Neural cell (in vitro differentiated cells): ENCODE measurements at regions not wholly inside any gene's neighbourhood (a gene's known extent, or its start where the extent isn't known, plus 50 kb on each side); places are given as distances from the start of the nearest gene placed in this dataset.

ENCODE experiments used
- H2AFZ ChIP-seq: fragments of 200-600, 300-800 bp; sonication (generic), shearing (Covaris generic); 2 replicates; pipeline ENCODE4 v1.6.0; 2014; ENCODE audit warnings: low read depth, mild to moderate bottlenecking, antibody characterized with exemption, low read length, moderate library complexity
- H3F3A ChIP-seq: fragments of 200-600 bp; shearing (Covaris generic); 2 replicates; pipeline ENCODE4 v1.6.1; 2016; ENCODE audit warnings: mild to moderate bottlenecking, moderate library complexity, mixed read lengths, antibody characterized with exemption, low read length; ENCODE audit not compliant: insufficient read depth, poor library complexity, severe bottlenecking
- H3K27ac ChIP-seq: fragments of 200-600, 300-800 bp; sonication (generic), shearing (Covaris generic); 2 replicates; pipeline ENCODE4 v1.5.1; 2014; ENCODE audit warnings: mild to moderate bottlenecking, low read length, moderate library complexity
- H3K27me3 ChIP-seq: fragments of 300-800, 200-600 bp; sonication (generic), shearing (Covaris generic); 2 replicates; pipeline ENCODE4 v1.6.0; 2014; ENCODE audit warnings: mild to moderate bottlenecking, low read depth, low read length, moderate library complexity; ENCODE audit not compliant: insufficient read depth
- H3K36me3 ChIP-seq: fragments of 300-800, 200-600 bp; sonication (generic), shearing (Covaris generic); 2 replicates; pipeline ENCODE4 v1.5.1; 2014; ENCODE audit warnings: mild to moderate bottlenecking, antibody characterized with exemption, low read length, moderate library complexity; ENCODE audit not compliant: insufficient read depth
- H3K4me2 ChIP-seq: fragments of 300-800, 200-600 bp; sonication (generic), shearing (Covaris generic); 2 replicates; pipeline ENCODE4 v1.6.0; 2014; ENCODE audit warnings: mild to moderate bottlenecking, low read length
- H3K4me3 ChIP-seq: fragments of 300-800, 200-600 bp; sonication (generic), shearing (Covaris generic); 2 replicates; pipeline ENCODE4 v1.5.1; 2014; ENCODE audit warnings: mild to moderate bottlenecking, low read length, moderate library complexity
- H3K79me2 ChIP-seq: fragments of 200-600 bp; shearing (Covaris generic); replicated peaks from 2 replicates; pipeline ENCODE4 v1.6.0; 2014; ENCODE audit warnings: mild to moderate bottlenecking, low read length, moderate library complexity; ENCODE audit not compliant: insufficient read depth
- H3K9ac ChIP-seq: fragments of 300-800, 200-600 bp; sonication (generic), shearing (Covaris generic); 2 replicates; pipeline ENCODE4 v1.6.1; 2016; ENCODE audit warnings: mild to moderate bottlenecking, low read length, mixed read lengths
- H3K9me2 ChIP-seq: fragments of 200-600 bp; shearing (Covaris generic); 2 replicates; pipeline ENCODE4 v1.6.1; 2016; ENCODE audit warnings: mild to moderate bottlenecking, low read length, mixed read lengths; ENCODE audit not compliant: insufficient read depth
- H3K9me3 ChIP-seq: fragments of 200-600, 300-800 bp; sonication (generic), shearing (Covaris generic); 2 replicates; pipeline ENCODE4 v1.6.1; 2016; ENCODE audit warnings: mild to moderate bottlenecking, mixed run types, low read length, moderate library complexity, mixed read lengths
- H4K20me1 ChIP-seq: fragments of 200-600 bp; shearing (Covaris generic); 2 replicates; pipeline ENCODE4 v1.6.1; 2016; ENCODE audit warnings: mild to moderate bottlenecking, mixed run types; ENCODE audit not compliant: insufficient read depth
- CTCF ChIP-seq: fragments of 450-650 bp; IDR thresholded peaks from 2 replicates; pipeline ENCODE4 v1.5.1; 2014; ENCODE audit warnings: antibody characterized with exemption, mild to moderate bottlenecking, moderate library complexity; ENCODE audit not compliant: poor library complexity, severe bottlenecking
- EP300 ChIP-seq: fragments of 450-650 bp; conservative IDR thresholded peaks from 2 replicates; pipeline ENCODE4 v1.6.1; 2014; ENCODE audit warnings: antibody characterized with exemption, mild to moderate bottlenecking, moderate library complexity; ENCODE audit not compliant: poor library complexity, severe bottlenecking
- EZH2 ChIP-seq: fragments of 200-600, 300-800 bp; shearing (Covaris generic), sonication (generic); IDR thresholded peaks from 2 replicates; pipeline ENCODE4 v1.6.1; 2014; ENCODE audit warnings: antibody characterized with exemption, low read length, borderline replicate concordance, mild to moderate bottlenecking; ENCODE audit not compliant: insufficient read depth, poor library complexity, severe bottlenecking
- MXI1 ChIP-seq: fragments of 450-650 bp; conservative IDR thresholded peaks from 2 replicates; pipeline ENCODE4 v1.6.1; 2014; ENCODE audit warnings: antibody characterized with exemption, mild to moderate bottlenecking; ENCODE audit not compliant: poor library complexity, severe bottlenecking
- POLR2AphosphoS5 ChIP-seq: IDR thresholded peaks from 2 replicates; pipeline ENCODE4 v1.6.1; 2012
- RAD21 ChIP-seq: fragments of 450-650 bp; conservative IDR thresholded peaks from 2 replicates; pipeline ENCODE4 v1.6.1; 2014; ENCODE audit warnings: antibody characterized with exemption, mild to moderate bottlenecking, moderate library complexity
- REST ChIP-seq: IDR thresholded peaks from 2 replicates; pipeline ENCODE4 v1.6.1; 2012; ENCODE audit warnings: borderline replicate concordance
- TAF1 ChIP-seq: IDR thresholded peaks from 2 replicates; pipeline ENCODE4 v1.6.1; 2012; ENCODE audit warnings: low read depth

GRCh38 chr21:38177919-38178652, 78.7 kb upstream of the KCNJ15 start:
- Histone ChIP-seq H3K36me3 (no peaks in the 10 kb centered on the region), H3K4me2 (no peak overlapping the region), H3K9me3 (no peaks in the 10 kb centered on the region), H2AFZ (no peak overlapping the region), H4K20me1 (no peaks in the 10 kb centered on the region), H3K9me2 (no peaks in the 10 kb centered on the region), H3K27me3 (no peaks in the 10 kb centered on the region), H3K4me3 (no peak overlapping the region), H3F3A (no peaks in the 10 kb centered on the region), H3K9ac (no peak overlapping the region), H3K79me2 (no peaks in the 10 kb centered on the region), H3K27ac (peak overlapping the region; percentile 62)
- TF ChIP-seq EP300 (peak; percentile 80), CTCF (peak; percentile 43), REST (peak; percentile 46), POLR2AphosphoS5 (peak; percentile 60), RAD21 (no peak)

- no peak for TF ChIP-seq MXI1
- Histone ChIP-seq H3K79me2 (no peaks in the 10 kb centered on the region), H3K27me3 (no peaks in the 10 kb centered on the region), H3K9me2 (no peaks in the 10 kb centered on the region), H3K9ac (no peak overlapping the region), H3K36me3 (no peaks in the 10 kb centered on the region), H3K9me3 (no peaks in the 10 kb centered on the region), H3K4me2 (no peak overlapping the region), H2AFZ (no peak overlapping the region), H3F3A (no peaks in the 10 kb centered on the region), H3K4me3 (no peak overlapping the region), H3K27ac (no peak overlapping the region), H4K20me1 (no peaks in the 10 kb centered on the region)
Measured at GRCh38 chr21:38178653-38179470, 77.9 kb upstream of the KCNJ15 start.

- Histone ChIP-seq H3F3A (no peaks in the 10 kb centered on the region), H3K4me2 (no peak overlapping the region), H3K4me3 (no peak overlapping the region), H3K27me3 (no peaks in the 10 kb centered on the region), H2AFZ (no peak overlapping the region), H3K27ac (no peak overlapping the region), H4K20me1 (no peaks in the 10 kb centered on the region), H3K9me2 (no peaks in the 10 kb centered on the region), H3K9ac (no peak overlapping the region), H3K36me3 (no peaks in the 10 kb centered on the region), H3K9me3 (no peaks in the 10 kb centered on the region), H3K79me2 (no peaks in the 10 kb centered on the region)
- no peak for TF ChIP-seq REST
- no peak for TF ChIP-seq EP300
- no peak for TF ChIP-seq POLR2AphosphoS5
- no peak for TF ChIP-seq RAD21
- no peak for TF ChIP-seq TAF1
- no peak for TF ChIP-seq EZH2
- no peak for TF ChIP-seq MXI1
- no peak for TF ChIP-seq CTCF
Measured at GRCh38 chr21:38179511-38179910, 77.3 kb upstream of the KCNJ15 start.
